HCT116 (cell line): ENCODE measurements at regions not wholly inside any gene's neighbourhood (a gene's known extent, or its start where the extent isn't known, plus 50 kb on each side); places are given as distances from the start of the nearest gene placed in this dataset.

Source experiments
- ATAC-seq: fragments of 200-7000 bp; cut with Tn5 transposase; 2 replicates; pipeline ENCODE4 v1.9.1; 2020; ENCODE audit warnings: mild to moderate bottlenecking, moderate library complexity
- BruUV-seq: library from RNA; stranded (reverse); fragments of 400-500 nt; replicated peaks from 2 replicates; lab custom pipeline; 2021; lab: Mats Ljungman, UMichigan
- CTCF ChIA-PET: fragments of 300-600 bp; sonication (Branson Sonifier 250); formaldehyde crosslinking; loops from one replicate; lab custom pipeline; 2021; ENCODE audit warnings: antibody characterized with exemption; lab: Charles Lee
- POLR2A ChIA-PET: fragments of 300-600, 350-600 bp; sonication (Branson Sonifier 250); formaldehyde crosslinking; loops from one replicate; lab custom pipeline; 2021; ENCODE audit warnings: antibody characterized with exemption; lab: Charles Lee
- RAD21 ChIA-PET, 2 experiments: fragments of 300-600 bp; sonication (Branson Sonifier 250); formaldehyde crosslinking; loops; one replicate each; lab custom pipeline; 2023; ENCODE audit warnings: low total read pairs in 2 of 2; ENCODE audit not compliant: uncharacterized antibody in 2 of 2, unreplicated experiment in 2 of 2, low non-redundant PET in 1 of 2; lab: Charles Lee
- DNase-seq: peaks from one replicate; pipeline ENCODE4 v3.0.0-alpha.2; 2010; ENCODE audit warnings: low read depth, low spot score
- H2AFZ ChIP-seq: fragments of 200-600 bp; shearing (Covaris generic), sonication (generic); 2 replicates; pipeline ENCODE4 v1.6.1; 2017; ENCODE audit warnings: low read depth, mixed run types, mixed read lengths, antibody characterized with exemption, low read length; ENCODE audit not compliant: poor library complexity, severe bottlenecking
- H3K27ac ChIP-seq: 2 replicates; pipeline ENCODE4 v1.5.1; 2012; ENCODE audit warnings: low read depth, low read length
- H3K27me3 ChIP-seq: fragments of 200-600 bp; sonication (generic); 2 replicates; pipeline ENCODE4 v1.6.1; 2016; ENCODE audit warnings: mixed run types, low read length, mixed read lengths; ENCODE audit not compliant: insufficient read depth
- H3K36me3 ChIP-seq, 2 experiments: fragments of 200-500 bp in 1 of 2; fragments of 200-600 bp in 1 of 2; sonication (Bioruptor generic) in 1 of 2; sonication (generic) in 1 of 2; 2 replicates each; pipeline versions ENCODE4 v1.5.1 to v1.6.1; 2014 to 2016; ENCODE audit warnings: low read length in 2 of 2, inconsistent platforms in 1 of 2, mixed read lengths in 1 of 2, mixed run types in 1 of 2; ENCODE audit not compliant: insufficient read depth in 2 of 2, control insufficient read depth in 1 of 2
- H3K4me1 ChIP-seq, 2 experiments: fragments of 200-600 bp in 1 of 2; sonication (generic) in 1 of 2; 2 replicates each; pipeline versions ENCODE4 v1.5.1 to v1.6.1; 2012 to 2017; ENCODE audit warnings: low read length in 2 of 2, inconsistent platforms in 1 of 2, mild to moderate bottlenecking in 1 of 2, mixed read lengths in 1 of 2, mixed run types in 1 of 2, moderate library complexity in 1 of 2; ENCODE audit not compliant: insufficient read depth in 2 of 2, control insufficient read depth in 1 of 2
- H3K4me2 ChIP-seq: fragments of 200-600 bp; sonication (generic); 2 replicates; pipeline ENCODE4 v1.6.1; 2017; ENCODE audit warnings: mixed run types, low read length, mixed read lengths
- H3K4me3 ChIP-seq, 2 experiments: fragments of 200-600 bp in 1 of 2; sonication (generic) in 1 of 2; replicated peaks in 1 of 2; 2 replicates each; pipeline ENCODE4 v1.5.1; 2011 to 2016; ENCODE audit warnings: low read length in 2 of 2, control low read depth in 1 of 2, low read depth in 1 of 2, mild to moderate bottlenecking in 1 of 2, mixed read lengths in 1 of 2, mixed run types in 1 of 2
- H3K79me2 ChIP-seq: fragments of 200-600 bp; sonication (generic); 2 replicates; pipeline ENCODE4 v1.6.1; 2017; ENCODE audit warnings: mild to moderate bottlenecking, mixed run types, low read length, moderate library complexity, mixed read lengths; ENCODE audit not compliant: insufficient read depth
- H3K9ac ChIP-seq: fragments of 200-600 bp; sonication (generic); 2 replicates; pipeline ENCODE4 v1.6.1; 2016; ENCODE audit warnings: low read length, mixed read lengths
- H3K9me2 ChIP-seq: fragments of 200-600 bp; sonication (generic), shearing (Covaris generic); 2 replicates; pipeline ENCODE4 v1.6.1; 2017; ENCODE audit warnings: mixed run types, mild to moderate bottlenecking, moderate library complexity; ENCODE audit not compliant: insufficient read depth
- H3K9me3 ChIP-seq, 2 experiments: fragments of 200-500 bp in 1 of 2; fragments of 200-600 bp in 1 of 2; sonication (Bioruptor generic) in 1 of 2; sonication (generic) in 1 of 2; 2 replicates each; pipeline ENCODE4 v1.6.1; 2014 to 2017; ENCODE audit warnings: low read length in 2 of 2, mixed read lengths in 2 of 2, inconsistent platforms in 1 of 2, low read depth in 1 of 2, mild to moderate bottlenecking in 1 of 2, mixed run types in 1 of 2, moderate library complexity in 1 of 2; ENCODE audit not compliant: control insufficient read depth in 1 of 2, insufficient read depth in 1 of 2
- H4K20me1 ChIP-seq: fragments of 200-600 bp; sonication (generic), shearing (Covaris generic); 2 replicates; pipeline ENCODE4 v1.6.1; 2017; ENCODE audit warnings: mixed run types, mild to moderate bottlenecking, moderate library complexity; ENCODE audit not compliant: insufficient read depth
- CBX3 ChIP-seq: IDR thresholded peaks from 2 replicates; pipeline ENCODE4 v1.6.1; 2012; ENCODE audit warnings: low read depth
- CEBPB ChIP-seq: IDR thresholded peaks from 2 replicates; pipeline ENCODE4 v1.6.1; 2012; ENCODE audit warnings: low read depth
- EGR1 ChIP-seq: IDR thresholded peaks from 2 replicates; pipeline ENCODE4 v1.6.1; 2012; ENCODE audit warnings: low read depth
- ELF1 ChIP-seq: IDR thresholded peaks from 2 replicates; pipeline ENCODE4 v1.6.1; 2012; ENCODE audit warnings: low read depth, borderline replicate concordance
- EZH2 ChIP-seq: fragments of 200-600 bp; sonication (generic); IDR thresholded peaks from 2 replicates; pipeline ENCODE4 v1.6.1; 2017; ENCODE audit warnings: antibody characterized with exemption, mixed run types
- EZH2phosphoT487 ChIP-seq: fragments of 200-600 bp; IDR thresholded peaks from 2 replicates; pipeline ENCODE4 v1.6.1; 2018; ENCODE audit warnings: antibody characterized with exemption, borderline replicate concordance
- JUND ChIP-seq: IDR thresholded peaks from 2 replicates; pipeline ENCODE4 v1.6.1; 2012
- POLR2AphosphoS5 ChIP-seq: IDR thresholded peaks from 2 replicates; pipeline ENCODE4 v1.6.1; 2011; ENCODE audit warnings: mild to moderate bottlenecking, low read depth, low read length, moderate library complexity
- RAD21 ChIP-seq: IDR thresholded peaks from 2 replicates; pipeline ENCODE4 v1.6.1; 2012; ENCODE audit warnings: low read depth, mild to moderate bottlenecking
- SIN3A ChIP-seq: IDR thresholded peaks from 2 replicates; pipeline ENCODE4 v1.6.1; 2012; ENCODE audit warnings: low read depth
- SP1 ChIP-seq: IDR thresholded peaks from 2 replicates; pipeline ENCODE4 v1.6.1; 2012; ENCODE audit warnings: low read depth
- SRF ChIP-seq: IDR thresholded peaks from 2 replicates; pipeline ENCODE4 v1.6.1; 2012; ENCODE audit warnings: low read depth
- TCF7L2 ChIP-seq: IDR thresholded peaks from 2 replicates; pipeline ENCODE4 v1.7.0; 2011; ENCODE audit warnings: borderline replicate concordance, inconsistent platforms; ENCODE audit not compliant: insufficient read depth, insufficient read length; ENCODE audit errors: extremely low read depth
- YY1 ChIP-seq: IDR thresholded peaks from 2 replicates; pipeline ENCODE4 v1.6.1; 2011; ENCODE audit warnings: low read length, low read depth, moderate library complexity, mild to moderate bottlenecking; ENCODE audit not compliant: insufficient replicate concordance; ENCODE audit errors: extremely low read depth
- ZFX ChIP-seq: fragments of 450-650 bp; IDR thresholded peaks from 2 replicates; pipeline ENCODE4 v1.6.1; 2017
- ZNF274 ChIP-seq: fragments of 200-500 bp; sonication (Bioruptor generic); IDR thresholded peaks from 2 replicates; pipeline ENCODE4 v1.6.1; 2014; ENCODE audit warnings: mild to moderate bottlenecking, low read depth, low read length, inconsistent platforms
- intact Hi-C: fragments of 100-400 bp; cut with micrococcal nuclease; formaldehyde crosslinking; loops from 2 replicates; pipeline ENCODE4 v1.10.0; 2022
- TF ChIP-seq, protein P1 (sequence below): IDR thresholded peaks from 2 replicates; pipeline ENCODE4 v1.6.1; 2012
- TF ChIP-seq, protein P2 (sequence below), 3 experiments: fragments of 200-600 bp in 1 of 3; sonication (generic) in 1 of 3; IDR thresholded peaks in 2 of 3; conservative IDR thresholded peaks in 1 of 3; 2 replicates each; pipeline ENCODE4 v1.5.1; 2012 to 2017; ENCODE audit warnings: low read depth in 2 of 3, low read length in 2 of 3, antibody characterized with exemption in 1 of 3, borderline replicate concordance in 1 of 3, control low read depth in 1 of 3, mild to moderate bottlenecking in 1 of 3, mixed read lengths in 1 of 3, mixed run types in 1 of 3, moderate library complexity in 1 of 3; ENCODE audit not compliant: insufficient read depth in 1 of 3
- TF ChIP-seq, protein P3 (sequence below): IDR thresholded peaks from 2 replicates; pipeline ENCODE4 v1.6.1; 2012; ENCODE audit warnings: low read depth

DNA sequence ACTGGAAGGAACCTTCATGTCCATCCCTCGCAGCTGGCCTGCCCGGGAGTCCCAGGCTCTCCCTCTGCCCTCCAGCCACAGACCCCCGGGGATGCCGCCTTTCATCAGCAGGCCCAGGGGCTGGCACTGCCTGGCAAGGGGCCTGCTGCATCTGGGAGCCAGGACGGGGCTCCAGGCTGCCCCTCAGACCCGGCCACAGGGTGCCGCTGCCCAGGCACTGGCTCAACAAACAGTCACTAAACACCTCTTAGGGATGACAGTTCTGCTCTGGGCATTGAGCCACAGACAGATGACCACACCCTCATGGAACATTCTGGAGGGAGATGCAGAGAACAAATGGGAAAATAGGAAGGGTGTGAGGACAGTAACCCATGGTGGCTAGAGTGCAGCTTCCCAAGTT, 109.3 kb downstream of the HMX1 start:
- Histone ChIP-seq H3K9me2 (no peaks in the 10 kb centered on the region), H2AFZ (no peak overlapping the region), H3K9ac (no peak overlapping the region), H3K4me1 (no peaks in the 10 kb centered on the region), H3K36me3 (no peaks in the 10 kb centered on the region), H3K9me3 (no peaks in the 10 kb centered on the region), H3K4me3 (no peak overlapping the region), H3K27ac (no peak overlapping the region), H4K20me1 (no peaks in the 10 kb centered on the region), H3K4me2 (no peak overlapping the region), H3K27me3 (no peaks in the 10 kb centered on the region), H3K79me2 (no peaks in the 10 kb centered on the region)
- ChIA-PET RAD21 (no interaction called here), POLR2A (no interaction called here), CTCF (no interaction called here)
- BruUV-seq: no TSS peak
- DNase-seq: no peak
- intact Hi-C loops: no loop called here
- TF ChIP-seq, protein P1, sequence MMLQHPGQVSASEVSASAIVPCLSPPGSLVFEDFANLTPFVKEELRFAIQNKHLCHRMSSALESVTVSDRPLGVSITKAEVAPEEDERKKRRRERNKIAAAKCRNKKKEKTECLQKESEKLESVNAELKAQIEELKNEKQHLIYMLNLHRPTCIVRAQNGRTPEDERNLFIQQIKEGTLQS: no peak
- TF ChIP-seq, protein P2, sequence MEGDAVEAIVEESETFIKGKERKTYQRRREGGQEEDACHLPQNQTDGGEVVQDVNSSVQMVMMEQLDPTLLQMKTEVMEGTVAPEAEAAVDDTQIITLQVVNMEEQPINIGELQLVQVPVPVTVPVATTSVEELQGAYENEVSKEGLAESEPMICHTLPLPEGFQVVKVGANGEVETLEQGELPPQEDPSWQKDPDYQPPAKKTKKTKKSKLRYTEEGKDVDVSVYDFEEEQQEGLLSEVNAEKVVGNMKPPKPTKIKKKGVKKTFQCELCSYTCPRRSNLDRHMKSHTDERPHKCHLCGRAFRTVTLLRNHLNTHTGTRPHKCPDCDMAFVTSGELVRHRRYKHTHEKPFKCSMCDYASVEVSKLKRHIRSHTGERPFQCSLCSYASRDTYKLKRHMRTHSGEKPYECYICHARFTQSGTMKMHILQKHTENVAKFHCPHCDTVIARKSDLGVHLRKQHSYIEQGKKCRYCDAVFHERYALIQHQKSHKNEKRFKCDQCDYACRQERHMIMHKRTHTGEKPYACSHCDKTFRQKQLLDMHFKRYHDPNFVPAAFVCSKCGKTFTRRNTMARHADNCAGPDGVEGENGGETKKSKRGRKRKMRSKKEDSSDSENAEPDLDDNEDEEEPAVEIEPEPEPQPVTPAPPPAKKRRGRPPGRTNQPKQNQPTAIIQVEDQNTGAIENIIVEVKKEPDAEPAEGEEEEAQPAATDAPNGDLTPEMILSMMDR (IDR thresholded peaks at IDR 0.05 in 2 of 3, conservative IDR thresholded peaks at IDR 0.05 in 1 of 3; ENCODE audit: borderline replicate concordance in 1 of 3, insufficient read depth in 1 of 3, low read depth in 2 of 3, low read length in 2 of 3): no peak
- TF ChIP-seq ELF1 (no peak), CBX3 (no peak), EZH2phosphoT487 (no peak), SIN3A (no peak), EGR1 (no peak), JUND (no peak), YY1 (no peak), CEBPB (no peak), RAD21 (no peak), ZFX (no peak), POLR2AphosphoS5 (no peak), ZNF274 (no peak), TCF7L2 (no peak), EZH2 (no peak), SRF (no peak), SP1 (no peak)
- TF ChIP-seq, protein P3, sequence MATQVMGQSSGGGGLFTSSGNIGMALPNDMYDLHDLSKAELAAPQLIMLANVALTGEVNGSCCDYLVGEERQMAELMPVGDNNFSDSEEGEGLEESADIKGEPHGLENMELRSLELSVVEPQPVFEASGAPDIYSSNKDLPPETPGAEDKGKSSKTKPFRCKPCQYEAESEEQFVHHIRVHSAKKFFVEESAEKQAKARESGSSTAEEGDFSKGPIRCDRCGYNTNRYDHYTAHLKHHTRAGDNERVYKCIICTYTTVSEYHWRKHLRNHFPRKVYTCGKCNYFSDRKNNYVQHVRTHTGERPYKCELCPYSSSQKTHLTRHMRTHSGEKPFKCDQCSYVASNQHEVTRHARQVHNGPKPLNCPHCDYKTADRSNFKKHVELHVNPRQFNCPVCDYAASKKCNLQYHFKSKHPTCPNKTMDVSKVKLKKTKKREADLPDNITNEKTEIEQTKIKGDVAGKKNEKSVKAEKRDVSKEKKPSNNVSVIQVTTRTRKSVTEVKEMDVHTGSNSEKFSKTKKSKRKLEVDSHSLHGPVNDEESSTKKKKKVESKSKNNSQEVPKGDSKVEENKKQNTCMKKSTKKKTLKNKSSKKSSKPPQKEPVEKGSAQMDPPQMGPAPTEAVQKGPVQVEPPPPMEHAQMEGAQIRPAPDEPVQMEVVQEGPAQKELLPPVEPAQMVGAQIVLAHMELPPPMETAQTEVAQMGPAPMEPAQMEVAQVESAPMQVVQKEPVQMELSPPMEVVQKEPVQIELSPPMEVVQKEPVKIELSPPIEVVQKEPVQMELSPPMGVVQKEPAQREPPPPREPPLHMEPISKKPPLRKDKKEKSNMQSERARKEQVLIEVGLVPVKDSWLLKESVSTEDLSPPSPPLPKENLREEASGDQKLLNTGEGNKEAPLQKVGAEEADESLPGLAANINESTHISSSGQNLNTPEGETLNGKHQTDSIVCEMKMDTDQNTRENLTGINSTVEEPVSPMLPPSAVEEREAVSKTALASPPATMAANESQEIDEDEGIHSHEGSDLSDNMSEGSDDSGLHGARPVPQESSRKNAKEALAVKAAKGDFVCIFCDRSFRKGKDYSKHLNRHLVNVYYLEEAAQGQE: no peak
- ATAC-seq: no peak
